NOMO-1 treated with dmso at 0.1 percent for 144 hours (cell line): ENCODE measurements at regions not wholly inside any gene's neighbourhood (a gene's known extent, or its start where the extent isn't known, plus 50 kb on each side); places are given as distances from the start of the nearest gene placed in this dataset.
"Not testable (repeated sequence)": the region's sequence is repeated elsewhere in the genome, so short reads cannot be mapped to it uniquely, and the experiment has no call there.

ENCODE experiments used
- DNase-seq: peaks from one replicate; lab custom pipeline; 2025; ENCODE audit not compliant: unreplicated experiment; lab: John Stamatoyannopoulos, UW

DNA sequence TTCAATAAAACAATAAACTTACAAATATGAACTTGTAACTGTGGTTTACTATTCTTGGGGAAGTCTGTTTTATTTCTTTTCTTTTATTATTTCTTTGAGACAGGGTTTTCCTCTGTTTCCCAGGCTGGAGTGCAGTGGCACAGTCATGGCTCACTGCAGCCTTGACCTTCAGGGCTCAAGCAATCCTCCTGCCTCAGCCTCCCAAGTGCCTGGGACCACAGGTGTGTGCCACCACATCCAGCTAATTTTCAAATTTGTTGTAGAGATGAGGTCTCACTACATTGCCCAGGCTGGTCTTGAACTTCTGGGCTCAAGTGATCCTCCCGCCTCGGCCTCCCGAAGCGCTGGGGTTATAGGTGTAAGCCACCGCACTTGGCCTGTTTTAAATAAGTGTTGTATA is 343.4 kb downstream of the SOX9 start:
- DNase-seq, result not testable (repeated sequence)

DNA sequence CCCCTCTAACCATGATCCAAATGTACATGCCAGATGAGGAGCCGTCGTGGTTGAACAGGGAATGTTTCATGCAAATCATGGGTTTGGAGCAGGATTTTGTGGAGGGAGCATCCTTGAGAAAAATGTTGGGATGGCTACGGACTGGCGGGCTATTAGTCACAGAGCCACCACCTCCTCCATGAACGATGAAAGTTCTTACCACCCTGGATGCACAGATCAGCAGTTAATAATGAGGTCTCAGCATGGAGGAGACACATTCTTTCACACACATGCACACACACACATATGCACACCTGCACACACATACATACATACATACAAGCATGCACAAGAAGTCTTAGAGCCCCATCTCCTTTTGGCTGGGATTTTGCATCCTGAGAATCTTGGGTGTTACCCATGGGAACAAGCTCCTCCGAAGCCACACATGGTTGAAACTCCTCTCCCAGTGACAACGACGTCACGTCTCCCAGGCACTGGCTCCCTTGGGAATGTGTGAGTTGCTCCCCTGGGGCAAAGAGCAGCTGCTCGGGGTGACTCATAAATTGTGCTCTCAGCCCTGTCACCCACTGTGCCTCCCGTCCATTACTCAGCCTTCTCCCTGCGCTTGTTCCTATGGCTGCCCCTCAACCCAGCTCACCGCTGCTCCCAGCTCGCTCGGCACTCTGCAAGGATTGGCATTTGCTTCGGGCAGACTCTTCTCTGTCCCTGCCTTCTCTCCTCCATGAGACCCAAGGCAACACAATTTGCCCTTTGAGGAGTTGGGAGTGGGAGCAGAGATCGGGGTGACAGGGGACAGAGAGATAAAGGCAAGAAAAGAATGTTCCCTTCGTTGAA is 344.6 kb downstream of the SOX9 start:
- no peak for DNase-seq

DNA sequence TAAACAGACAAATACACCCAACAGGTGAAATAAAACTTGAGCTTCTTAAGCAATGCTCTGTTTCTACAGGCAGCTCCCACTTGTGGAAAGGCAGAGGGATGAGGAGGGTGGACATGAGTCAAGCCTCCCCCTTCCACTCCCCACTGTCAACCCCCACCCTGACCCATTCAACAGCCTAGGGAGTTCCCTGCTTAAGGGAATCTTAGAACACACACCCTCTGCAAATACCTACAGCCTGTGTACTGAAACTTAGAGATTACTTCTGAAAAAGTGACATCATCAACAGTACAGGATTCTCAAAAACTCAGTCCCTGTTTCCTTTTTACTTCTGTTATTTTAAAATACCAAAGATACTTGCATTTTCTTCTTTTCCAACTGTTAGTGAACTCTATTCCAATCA is 345.4 kb downstream of the SOX9 start:
- DNase-seq, result no peak

DNA sequence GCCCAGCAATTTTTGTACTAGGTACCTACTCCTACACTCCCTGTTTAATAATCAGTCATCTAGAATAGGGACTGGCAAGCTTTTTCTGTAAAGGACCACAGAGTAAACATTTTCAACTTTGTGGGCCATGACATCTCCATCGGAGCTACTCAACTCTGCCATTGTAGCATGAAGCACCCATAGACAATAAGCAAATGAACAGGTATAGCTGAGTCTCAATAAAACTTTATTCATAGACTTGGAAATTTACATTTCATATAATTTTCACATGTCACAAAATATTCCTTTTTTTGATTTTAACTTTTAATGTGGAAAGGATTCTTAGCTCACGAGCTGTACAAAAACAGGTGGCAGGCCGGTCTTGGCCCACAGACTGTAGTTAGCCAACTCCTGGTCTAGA is 345.8 kb downstream of the SOX9 start:
- no peak for DNase-seq

DNA sequence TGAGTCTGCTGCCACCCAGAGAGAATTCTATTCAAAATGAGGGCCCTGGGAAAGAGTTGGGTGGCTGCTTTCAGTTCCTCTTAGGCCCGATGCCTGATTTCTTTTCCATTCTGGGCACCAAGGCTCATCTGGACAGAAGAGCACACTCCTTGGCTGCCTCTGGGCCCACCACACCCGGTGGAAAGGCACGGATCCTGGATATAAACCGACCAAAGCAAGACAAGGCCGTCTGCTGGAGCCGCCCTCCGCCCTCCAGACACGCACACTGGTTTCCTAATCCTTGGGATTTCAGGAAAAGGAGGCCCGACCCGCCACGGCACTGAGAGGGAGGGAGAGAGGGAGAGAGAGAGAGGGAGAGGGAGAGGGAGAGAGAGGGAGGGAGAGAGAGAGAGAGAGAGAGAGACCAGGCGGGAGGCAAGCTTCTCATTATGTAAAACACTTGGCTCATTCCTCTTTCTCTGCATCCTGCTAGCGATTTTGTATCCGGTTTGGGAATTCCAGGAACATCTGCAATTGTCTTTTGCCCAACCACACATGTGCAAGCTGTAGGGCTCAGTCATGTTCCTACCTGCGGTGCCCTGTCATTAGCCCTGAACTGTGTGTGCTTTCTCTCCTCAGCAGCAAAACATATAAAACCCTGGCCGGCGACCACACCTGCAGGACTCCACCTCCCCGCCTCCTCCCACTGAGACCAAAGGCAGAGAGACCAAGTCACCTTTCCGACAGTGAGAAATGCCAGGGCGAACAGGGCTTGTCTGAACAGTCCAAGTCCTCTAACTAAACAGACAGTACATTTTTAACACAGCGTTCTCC is 347.2 kb downstream of the SOX9 start:
- no peak for DNase-seq

DNA sequence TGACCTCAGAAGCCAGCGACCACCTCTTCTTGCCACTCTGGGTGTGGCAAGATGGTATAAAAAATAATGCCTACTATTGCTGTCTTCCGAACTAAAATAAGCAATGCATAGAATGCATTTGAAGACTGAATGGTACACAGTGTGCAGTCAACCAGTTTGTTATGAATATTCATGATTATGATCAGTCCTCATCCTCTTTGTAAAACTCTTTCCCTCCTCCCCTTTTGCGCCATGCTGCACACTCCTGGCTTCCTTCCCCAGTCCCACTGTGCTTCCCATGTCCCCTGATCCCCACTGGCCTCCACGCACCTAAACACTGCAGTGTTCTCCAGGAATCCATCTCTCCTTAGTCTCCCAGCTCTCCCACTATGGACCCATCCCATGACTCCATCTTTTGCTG is 348.0 kb downstream of the SOX9 start:
- DNase-seq, result no peak

DNA sequence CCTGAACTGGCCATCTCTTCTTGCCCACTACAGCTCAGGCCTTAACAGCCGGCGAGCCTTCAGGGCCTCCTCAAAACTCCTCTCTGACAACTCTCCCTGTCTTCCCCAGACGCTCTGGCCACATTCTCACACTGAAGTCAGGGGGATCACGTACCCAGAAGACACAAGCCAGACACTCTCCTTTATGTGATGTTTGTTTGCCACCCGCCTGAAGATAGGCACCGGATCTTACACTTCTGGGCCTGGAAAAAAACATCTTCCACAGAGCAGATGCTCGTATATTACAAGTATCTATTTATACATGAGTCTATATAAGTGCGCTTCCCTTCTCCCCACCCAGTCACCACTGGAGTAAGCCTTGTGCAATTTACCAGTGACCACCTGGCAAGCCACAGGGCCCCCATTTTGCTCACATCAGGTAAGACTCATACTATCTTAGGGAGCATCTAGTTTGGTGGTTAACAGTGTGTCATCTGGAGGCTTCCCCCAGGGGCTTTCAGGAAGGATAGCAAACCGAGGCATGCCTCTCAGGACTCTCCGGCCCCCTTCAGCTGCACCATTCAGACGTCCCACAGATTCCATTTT is 349.4 kb downstream of the SOX9 start:
- DNase-seq, result no peak

DNA sequence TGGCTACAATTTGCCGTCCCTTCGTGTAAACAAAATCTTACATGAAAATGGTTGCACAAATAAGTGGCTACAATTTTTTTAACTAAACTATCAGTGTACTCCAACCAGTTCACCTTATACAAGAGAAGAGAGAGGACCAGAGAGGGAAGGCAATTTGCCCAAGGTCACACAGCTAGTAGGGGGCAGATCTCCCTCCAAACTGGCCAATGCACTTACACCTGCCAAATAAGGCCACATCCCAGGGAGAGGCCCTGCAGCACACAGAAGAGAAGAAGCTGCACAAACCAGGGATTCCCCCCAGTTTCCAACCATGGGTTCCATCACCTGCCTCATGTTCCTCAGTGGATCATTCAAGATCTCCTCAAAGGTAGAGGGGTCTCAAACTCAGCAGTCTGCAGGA is 349.9 kb downstream of the SOX9 start:
- no peak for DNase-seq

DNA sequence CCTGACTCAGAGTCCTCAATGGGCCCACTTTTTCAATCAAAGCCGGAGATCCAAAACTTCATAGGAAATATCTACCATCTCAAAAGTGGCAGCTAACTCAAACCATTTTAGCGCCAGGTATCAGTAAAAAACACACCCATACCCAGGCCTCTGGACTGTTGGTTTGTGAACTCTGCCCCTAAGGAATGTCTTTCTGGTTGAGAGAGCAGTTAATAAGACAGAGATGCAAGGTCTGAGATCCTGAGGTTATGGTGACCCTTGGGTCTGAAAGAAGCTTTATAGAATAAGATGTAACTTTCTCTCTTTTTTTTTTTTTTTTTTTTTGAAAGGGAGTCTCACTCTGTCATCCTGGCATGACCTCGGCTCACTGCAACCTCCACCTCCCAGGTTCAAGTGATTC is 350.5 kb downstream of the SOX9 start:
- no peak for DNase-seq

DNA sequence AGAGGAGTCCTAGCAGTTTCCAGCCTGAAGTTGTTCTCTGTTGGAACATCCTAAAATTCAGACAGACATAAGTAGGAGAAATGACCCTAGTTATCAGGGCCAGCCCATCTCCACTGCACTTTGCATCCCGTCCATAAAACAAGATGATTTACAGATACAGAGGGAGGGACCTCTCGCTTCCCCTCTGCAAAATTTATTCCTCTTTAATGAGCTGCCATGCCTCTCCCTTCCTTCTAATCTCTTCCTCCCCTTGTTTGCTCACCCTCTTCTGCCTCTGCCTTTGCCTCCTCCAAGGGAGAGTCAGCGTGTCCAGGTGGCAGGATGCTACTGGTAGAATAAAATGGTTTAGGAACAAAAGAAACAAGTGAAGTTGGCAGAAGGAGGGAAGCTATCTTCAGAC is 351.3 kb downstream of the SOX9 start:
- DNase-seq, result no peak

DNA sequence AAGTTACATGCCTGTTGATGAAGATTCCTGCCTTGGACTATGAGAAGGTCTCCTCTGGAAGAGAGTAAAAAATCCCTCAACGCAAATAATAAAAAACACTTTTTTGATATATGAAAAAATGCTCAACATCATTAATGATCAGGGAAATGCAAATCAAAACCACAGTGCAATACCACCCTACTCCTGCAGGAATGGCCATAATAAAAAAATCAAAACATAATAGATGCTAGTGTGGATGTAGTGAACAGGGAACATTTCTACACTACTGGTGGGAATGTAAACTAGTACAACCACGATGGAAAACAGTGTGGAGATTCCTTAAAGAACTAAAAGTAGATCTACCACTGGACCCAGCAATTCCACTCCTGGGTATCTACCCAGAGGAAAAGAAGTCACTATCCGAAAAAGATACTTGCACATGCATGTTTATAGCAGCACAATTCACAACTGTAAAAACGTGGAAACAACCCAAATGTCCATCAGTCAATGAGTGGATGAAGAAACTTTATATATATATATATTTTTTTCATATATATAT is 352.1 kb downstream of the SOX9 start:
- DNase-seq, result not testable (repeated sequence)

DNA sequence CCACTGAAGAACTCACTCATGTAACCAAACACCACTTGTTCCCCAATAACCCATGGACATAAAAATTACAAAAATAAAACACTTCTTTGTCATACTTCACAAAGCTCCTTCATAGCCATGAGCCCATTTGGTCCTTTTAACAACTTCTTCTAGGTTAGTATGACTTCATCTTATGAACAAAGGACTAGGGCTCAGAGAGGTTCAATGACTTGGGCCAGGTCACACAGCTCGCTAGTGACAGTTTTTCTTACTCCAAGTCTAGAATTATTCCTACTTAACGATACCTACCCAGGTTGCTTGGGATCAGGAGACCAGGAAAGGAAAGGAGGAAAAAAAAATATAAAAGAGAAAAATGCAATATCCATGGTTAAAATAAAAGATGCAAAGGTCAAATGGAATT is 353.4 kb downstream of the SOX9 start:
- DNase-seq, result no peak

DNA sequence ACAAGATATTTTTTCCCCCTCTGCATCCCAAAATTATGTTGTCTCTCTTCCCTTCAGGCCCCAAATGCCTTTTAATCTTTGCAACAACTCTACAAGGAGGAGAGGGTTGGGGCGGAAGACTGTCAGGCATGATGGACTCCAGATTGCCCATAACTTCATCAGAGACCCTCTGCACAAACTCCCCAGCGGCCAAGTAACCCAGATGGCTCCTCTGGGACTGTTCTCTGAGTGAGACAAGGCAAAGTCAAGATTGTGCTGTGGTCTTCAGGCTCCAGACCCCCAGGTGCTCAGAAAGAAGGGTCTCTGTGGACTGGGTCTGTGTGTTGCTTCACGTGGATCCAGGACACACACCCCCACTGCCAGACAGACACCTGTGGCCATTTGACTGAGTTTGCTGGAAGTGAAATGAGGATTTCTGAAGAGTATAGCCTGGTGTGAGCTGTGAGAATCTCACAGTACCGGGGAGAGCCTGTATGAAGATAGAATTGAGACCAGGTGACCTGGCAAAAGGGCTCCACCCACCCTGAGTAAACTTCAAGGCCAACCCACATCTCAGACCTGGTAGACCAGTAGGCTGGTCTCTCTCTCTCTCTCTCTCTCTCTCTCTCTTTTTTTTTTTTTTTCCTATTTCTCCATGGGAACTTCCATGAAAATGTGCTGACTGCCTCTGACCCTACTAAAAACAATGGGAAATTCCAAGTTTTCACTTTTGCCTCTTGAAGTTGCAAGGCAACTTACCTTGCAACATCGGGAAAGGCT is 354.1 kb downstream of the SOX9 start:
- DNase-seq, result no peak

DNA sequence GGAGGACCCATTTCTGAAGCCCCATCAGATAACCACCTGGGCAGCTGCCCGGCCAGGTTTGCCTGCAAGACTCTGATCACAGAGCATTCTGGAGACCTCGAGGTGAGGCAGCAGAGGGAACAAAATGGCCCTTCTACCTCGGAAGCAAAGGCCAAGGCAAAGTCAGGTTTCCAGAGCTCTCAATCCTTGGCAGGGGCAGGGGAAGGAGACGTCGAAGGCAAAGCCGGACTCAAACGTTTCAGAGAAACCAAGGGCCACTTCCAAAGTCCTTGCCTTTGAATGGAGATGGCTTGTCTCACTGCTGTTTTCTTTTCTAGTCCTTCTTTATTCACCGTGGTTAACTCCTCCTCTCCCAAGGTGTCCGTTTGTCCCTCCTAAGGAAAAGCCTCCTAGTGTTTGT is 355.3 kb downstream of the SOX9 start:
- DNase-seq, result no peak

DNA sequence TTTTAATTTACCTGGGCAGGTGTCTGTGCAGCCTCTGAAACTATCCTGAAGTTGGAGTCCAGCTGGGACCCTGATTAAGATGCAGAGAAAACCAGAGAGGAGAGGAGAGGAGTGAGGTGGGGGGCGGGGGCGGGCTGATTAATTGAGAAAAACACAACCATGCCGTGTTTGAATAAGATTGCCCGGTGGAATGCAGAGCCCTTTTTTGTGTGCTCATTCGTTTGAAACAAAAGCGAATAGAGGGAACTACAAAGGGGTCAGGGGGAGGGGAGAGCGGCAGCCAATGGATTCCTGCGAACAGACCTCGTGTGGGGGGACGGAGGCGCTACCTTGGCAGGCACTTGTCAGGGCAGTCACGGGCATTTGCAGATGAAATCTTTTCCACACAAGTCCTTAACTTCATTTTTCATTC is 355.8 kb downstream of the SOX9 start:
- no peak for DNase-seq

DNA sequence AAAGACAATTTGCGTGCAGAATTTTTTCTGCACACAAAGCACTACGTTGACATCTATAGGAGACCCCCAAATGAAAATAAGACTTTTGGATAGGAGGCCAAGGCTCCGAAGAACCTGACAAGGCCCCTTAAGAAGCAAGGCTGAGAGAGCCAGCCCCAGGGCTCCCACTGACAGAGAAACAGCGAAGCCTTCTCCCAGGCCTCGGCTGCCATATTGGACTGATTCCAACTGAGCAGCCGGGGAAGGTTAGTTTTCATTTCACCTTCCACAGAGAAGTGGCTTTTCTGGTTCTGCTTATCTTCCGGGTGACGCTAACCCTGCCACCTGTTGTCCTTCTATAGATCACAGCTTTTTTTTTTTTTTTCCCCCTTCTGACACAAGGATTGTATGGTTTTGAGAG is 356.7 kb downstream of the SOX9 start:
- DNase-seq, result no peak

DNA sequence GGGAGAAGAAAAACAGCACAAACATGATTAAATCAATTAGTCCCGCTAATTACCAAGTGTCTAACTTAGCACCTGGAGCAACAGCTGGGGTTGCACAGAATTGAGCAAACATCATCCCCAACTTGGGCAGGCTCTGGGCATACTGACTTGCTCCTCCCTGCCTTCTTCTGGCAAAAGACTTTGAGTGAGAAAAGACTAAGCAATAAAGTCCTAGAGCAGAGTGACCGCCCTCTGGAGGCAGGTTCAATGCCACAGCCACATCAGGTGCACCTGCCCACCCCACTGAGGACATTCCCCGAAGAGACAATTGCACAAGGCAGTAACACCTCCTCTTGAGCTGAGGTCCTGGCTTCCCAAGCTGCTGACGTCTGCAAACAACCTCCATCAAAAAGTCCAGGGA is 358.3 kb downstream of the SOX9 start:
- DNase-seq, result no peak

DNA sequence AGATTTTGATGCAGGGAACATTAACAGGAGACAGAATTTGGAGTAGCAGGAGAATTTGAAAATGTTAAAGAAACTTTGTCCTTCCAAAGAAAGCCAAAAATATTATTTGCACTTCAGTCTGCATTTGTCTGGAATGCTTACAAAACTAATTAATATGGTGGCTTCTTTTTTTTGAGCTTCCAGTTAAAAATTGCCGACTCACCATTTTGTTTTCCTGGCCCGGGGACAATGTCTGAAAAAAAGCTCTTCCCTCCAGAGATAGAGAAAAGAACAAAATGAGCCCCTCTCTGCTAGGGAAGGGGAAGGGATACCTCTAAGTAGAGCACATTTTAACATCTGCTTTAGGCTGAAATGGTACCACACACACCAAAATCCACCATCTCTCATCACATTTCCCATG is 360.8 kb downstream of the SOX9 start:
- DNase-seq, result no peak

DNA sequence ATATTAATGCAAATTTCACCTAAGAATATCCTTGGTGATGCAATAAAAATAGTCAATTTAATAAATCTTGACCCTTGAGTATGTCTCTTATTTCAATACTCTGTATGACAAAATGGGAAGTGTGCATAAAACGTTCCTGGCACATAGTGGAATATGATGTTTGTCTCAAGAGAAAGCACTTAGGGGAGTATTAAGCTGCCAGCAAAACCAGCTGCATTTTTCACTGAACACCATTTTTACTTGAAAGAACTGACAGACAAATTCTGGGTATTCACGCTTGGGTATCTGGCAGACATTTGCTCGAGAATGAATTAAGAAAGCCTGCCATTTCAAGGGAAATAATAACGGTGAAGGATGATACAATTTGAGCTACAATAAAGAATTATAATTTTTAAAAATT is 364.8 kb downstream of the SOX9 start:
- no peak for DNase-seq

DNA sequence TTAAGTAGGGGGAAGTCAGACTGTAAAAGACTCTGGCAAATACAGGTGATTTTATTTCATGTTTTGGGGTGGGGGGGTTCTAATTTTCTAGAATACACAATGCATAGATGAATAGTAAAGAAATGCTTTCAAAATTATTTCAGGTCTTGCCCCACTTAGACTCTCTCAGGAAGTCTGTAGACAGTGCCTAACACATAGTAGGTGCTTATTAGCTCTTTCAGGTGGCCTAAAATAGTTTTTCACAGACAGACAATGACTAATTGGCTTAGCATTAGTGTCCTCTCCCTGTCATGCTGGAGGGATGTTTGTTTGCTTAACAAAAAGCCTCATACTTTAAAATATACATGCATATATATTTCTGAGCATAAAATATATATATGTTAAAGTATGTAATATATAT is 366.0 kb downstream of the SOX9 start:
- no peak for DNase-seq
